Esophagus muscularis mucosa (tissue), 4 donors: ENCODE measurements at regions not wholly inside any gene's neighbourhood (a gene's known extent, or its start where the extent isn't known, plus 50 kb on each side); places are given as distances from the start of the nearest gene placed in this dataset.

Source experiments
- EP300 ChIP-seq: sonication (generic); formaldehyde crosslinking; IDR thresholded peaks from one replicate; pipeline ENCODE4 v1.6.1; 2017; ENCODE audit warnings: antibody characterized with exemption
- POLR2A ChIP-seq: fragments of 450-650 bp; IDR thresholded peaks from one replicate; pipeline ENCODE4 v1.6.1; 2017; ENCODE audit warnings: antibody characterized with exemption, moderate library complexity, mild to moderate bottlenecking, low read depth
- POLR2AphosphoS5 ChIP-seq, 2 donors: sonication (generic); formaldehyde crosslinking; IDR thresholded peaks; one replicate each; pipeline ENCODE4 v1.6.1; 2017; ENCODE audit warnings: antibody characterized with exemption in 2 of 2
- TF ChIP-seq, protein P1 (sequence below), 3 experiments: fragments of 200-600 bp in 2 of 3; fragments of 450-650 bp in 1 of 3; sonication (generic) in 2 of 3; IDR thresholded peaks; one replicate each; pipeline ENCODE4 v1.5.1; 2017 to 2019; ENCODE audit warnings: antibody characterized with exemption in 3 of 3, mild to moderate bottlenecking in 2 of 3, moderate library complexity in 1 of 3

GRCh38 chr2:193114827-193115226 lies 920.1 kb upstream of the TMEFF2 start:
- TF ChIP-seq POLR2A (no peak), EP300 (no peak), POLR2AphosphoS5 (IDR thresholded peaks at IDR 0.05) (no peak)
- TF ChIP-seq, protein P1, sequence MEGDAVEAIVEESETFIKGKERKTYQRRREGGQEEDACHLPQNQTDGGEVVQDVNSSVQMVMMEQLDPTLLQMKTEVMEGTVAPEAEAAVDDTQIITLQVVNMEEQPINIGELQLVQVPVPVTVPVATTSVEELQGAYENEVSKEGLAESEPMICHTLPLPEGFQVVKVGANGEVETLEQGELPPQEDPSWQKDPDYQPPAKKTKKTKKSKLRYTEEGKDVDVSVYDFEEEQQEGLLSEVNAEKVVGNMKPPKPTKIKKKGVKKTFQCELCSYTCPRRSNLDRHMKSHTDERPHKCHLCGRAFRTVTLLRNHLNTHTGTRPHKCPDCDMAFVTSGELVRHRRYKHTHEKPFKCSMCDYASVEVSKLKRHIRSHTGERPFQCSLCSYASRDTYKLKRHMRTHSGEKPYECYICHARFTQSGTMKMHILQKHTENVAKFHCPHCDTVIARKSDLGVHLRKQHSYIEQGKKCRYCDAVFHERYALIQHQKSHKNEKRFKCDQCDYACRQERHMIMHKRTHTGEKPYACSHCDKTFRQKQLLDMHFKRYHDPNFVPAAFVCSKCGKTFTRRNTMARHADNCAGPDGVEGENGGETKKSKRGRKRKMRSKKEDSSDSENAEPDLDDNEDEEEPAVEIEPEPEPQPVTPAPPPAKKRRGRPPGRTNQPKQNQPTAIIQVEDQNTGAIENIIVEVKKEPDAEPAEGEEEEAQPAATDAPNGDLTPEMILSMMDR (IDR thresholded peaks at IDR 0.05) = no peak
